ENCODE measurements at regions not wholly inside any gene's neighbourhood (a gene's known extent, or its start where the extent isn't known, plus 50 kb on each side); places are given as distances from the start of the nearest gene placed in this dataset.

GRCh38 chr5:27388755-27389154 lies 350.4 kb upstream of the CDH9 start:
- no peak for FAIRE-seq

GRCh38 chr5:27387535-27388073 lies 349.2 kb upstream of the CDH9 start:
- no peak for FAIRE-seq
- DNase-seq (ENCODE audit: insufficient read length, low spot score) = no peak

More at GRCh38 chr5:27388755-27389154, 350.4 kb upstream of the CDH9 start:
- no peak for DNase-seq (ENCODE audit: insufficient read length, low spot score)

GRCh38 chr5:27381686-27382085 lies 343.3 kb upstream of the CDH9 start:
- FAIRE-seq (no peak), DNase-seq (ENCODE audit: insufficient read length, low spot score) (no peak)

GRCh38 chr5:27377626-27378025 lies 339.2 kb upstream of the CDH9 start:
- DNase-seq (ENCODE audit: insufficient read length, low spot score) (no peak), FAIRE-seq (no peak)

GRCh38 chr5:27353970-27354369 lies 315.6 kb upstream of the CDH9 start:
- DNase-seq (ENCODE audit: insufficient read length, low spot score) (no peak), FAIRE-seq (no peak)

GRCh38 chr5:27353540-27353939 lies 315.2 kb upstream of the CDH9 start:
- DNase-seq (ENCODE audit: insufficient read length, low spot score) (no peak), FAIRE-seq (no peak)

GRCh38 chr5:27341342-27341741 lies 303.0 kb upstream of the CDH9 start:
- FAIRE-seq (no peak), DNase-seq (ENCODE audit: insufficient read length, low spot score) (no peak)

- FAIRE-seq (no peak), DNase-seq (ENCODE audit: insufficient read length, low spot score) (no peak)
These were observed 298.4 kb upstream of the CDH9 start for GRCh38 chr5:27336817-27337216.

- DNase-seq (ENCODE audit: insufficient read length, low spot score) (no peak), FAIRE-seq (no peak)
These were observed 290.1 kb upstream of the CDH9 start for GRCh38 chr5:27328480-27328879.

- DNase-seq (ENCODE audit: insufficient read length, low spot score) (no peak), FAIRE-seq (no peak)
These were observed 287.1 kb upstream of the CDH9 start for GRCh38 chr5:27325513-27325912.

- no peak for FAIRE-seq
- no peak for DNase-seq (ENCODE audit: insufficient read length, low spot score)
These were observed 280.3 kb upstream of the CDH9 start for GRCh38 chr5:27318701-27319100.

- DNase-seq (ENCODE audit: insufficient read length, low spot score) = no peak
These were observed 277.9 kb upstream of the CDH9 start for GRCh38 chr5:27316271-27316650.

GRCh38 chr5:27315363-27316270 lies 277.2 kb upstream of the CDH9 start:
- no peak for DNase-seq (ENCODE audit: insufficient read length, low spot score)

More at GRCh38 chr5:27316271-27316650, 277.9 kb upstream of the CDH9 start:
- FAIRE-seq = no peak

GRCh38 chr5:27313549-27313948 lies 275.2 kb upstream of the CDH9 start:
- FAIRE-seq (no peak), DNase-seq (ENCODE audit: insufficient read length, low spot score) (no peak)

More at GRCh38 chr5:27315363-27316270, 277.2 kb upstream of the CDH9 start:
- no peak for FAIRE-seq

GRCh38 chr5:27312291-27312893 lies 274.0 kb upstream of the CDH9 start:
- DNase-seq (ENCODE audit: insufficient read length, low spot score) (no peak), FAIRE-seq (no peak)

GRCh38 chr5:27311544-27311943 lies 273.2 kb upstream of the CDH9 start:
- DNase-seq (ENCODE audit: insufficient read length, low spot score) = no peak

GRCh38 chr5:27308153-27308552 lies 269.8 kb upstream of the CDH9 start:
- no peak for FAIRE-seq
- no peak for DNase-seq (ENCODE audit: insufficient read length, low spot score)

More at GRCh38 chr5:27311544-27311943, 273.2 kb upstream of the CDH9 start:
- FAIRE-seq = no peak

- DNase-seq (ENCODE audit: insufficient read length, low spot score) = no peak
- FAIRE-seq = no peak
These were observed 251.8 kb upstream of the CDH9 start for GRCh38 chr5:27290172-27290571.

- no peak for FAIRE-seq
- no peak for DNase-seq (ENCODE audit: insufficient read length, low spot score)
These were observed 237.7 kb upstream of the CDH9 start for GRCh38 chr5:27276119-27276518.

GRCh38 chr5:27275345-27275744 lies 237.0 kb upstream of the CDH9 start:
- FAIRE-seq (no peak), DNase-seq (ENCODE audit: insufficient read length, low spot score) (no peak)

GRCh38 chr5:27269766-27270165 lies 231.4 kb upstream of the CDH9 start:
- no peak for DNase-seq (ENCODE audit: insufficient read length, low spot score)
- no peak for FAIRE-seq

Data from GM19239 (cell line).